GM21786 (cell line): ENCODE measurements at regions not wholly inside any gene's neighbourhood (a gene's known extent, or its start where the extent isn't known, plus 50 kb on each side); places are given as distances from the start of the nearest gene placed in this dataset.
"Not testable (repeated sequence)": the region's sequence is repeated elsewhere in the genome, so short reads cannot be mapped to it uniquely, and the experiment has no call there.

Experiments
- ATAC-seq: cut with Tn5 transposase; IDR thresholded peaks from one replicate; pipeline ENCODE4 v1.9.1; 2021; ENCODE audit not compliant: unreplicated experiment

DNA sequence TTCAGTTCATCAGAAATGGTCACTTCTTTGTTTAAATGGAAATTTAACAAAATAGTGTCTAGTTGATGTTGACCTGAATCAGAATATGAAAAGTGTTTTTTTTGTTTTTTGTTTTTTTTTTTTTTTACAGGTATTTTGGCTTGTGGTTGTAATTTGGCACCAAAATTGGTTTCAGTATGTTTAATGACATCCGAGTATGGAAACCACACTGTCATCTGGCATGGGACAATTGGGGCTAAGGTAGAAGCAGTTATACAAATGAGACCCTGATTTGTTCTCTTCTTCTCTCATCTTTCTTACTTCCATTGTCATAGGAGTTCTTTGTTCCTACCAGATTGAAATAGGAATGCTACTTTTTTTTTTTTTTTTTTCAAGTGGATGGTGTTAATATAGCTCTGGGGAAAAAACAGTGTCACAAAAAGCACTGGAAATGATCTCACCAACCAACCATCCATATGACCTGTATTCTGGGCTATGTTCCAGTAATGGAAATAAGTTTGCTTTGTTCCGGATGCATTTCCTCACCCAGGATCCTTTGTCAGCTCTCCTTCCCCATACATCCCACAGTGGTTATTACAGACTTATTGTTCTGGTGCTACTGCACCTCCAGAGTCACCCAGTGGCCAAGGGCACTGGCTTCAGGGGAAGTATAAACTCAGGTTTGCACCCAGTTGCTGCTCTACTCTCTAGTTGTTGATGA is 95.8 kb downstream of the ATXN3L start:
- ATAC-seq: no peak

DNA sequence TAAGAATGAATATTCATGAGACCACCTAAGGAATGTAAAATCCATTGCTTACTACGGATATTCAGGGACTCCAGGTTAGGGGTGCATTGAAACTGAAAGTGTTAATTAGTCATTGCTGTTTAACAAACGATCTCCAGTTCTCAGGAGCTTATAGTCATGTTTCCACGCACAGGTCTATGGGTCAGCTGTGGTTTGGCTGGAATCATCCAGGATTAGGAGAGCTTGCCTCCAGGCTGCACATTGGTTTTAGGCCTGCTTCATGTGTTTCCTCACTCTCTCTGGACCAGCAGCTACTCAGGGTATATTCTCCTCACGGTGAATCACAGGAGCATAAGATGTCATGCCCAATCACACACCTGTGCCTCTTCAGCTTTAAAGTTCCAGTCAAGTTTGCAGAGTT is 98.9 kb downstream of the ATXN3L start:
- no peak for ATAC-seq

DNA sequence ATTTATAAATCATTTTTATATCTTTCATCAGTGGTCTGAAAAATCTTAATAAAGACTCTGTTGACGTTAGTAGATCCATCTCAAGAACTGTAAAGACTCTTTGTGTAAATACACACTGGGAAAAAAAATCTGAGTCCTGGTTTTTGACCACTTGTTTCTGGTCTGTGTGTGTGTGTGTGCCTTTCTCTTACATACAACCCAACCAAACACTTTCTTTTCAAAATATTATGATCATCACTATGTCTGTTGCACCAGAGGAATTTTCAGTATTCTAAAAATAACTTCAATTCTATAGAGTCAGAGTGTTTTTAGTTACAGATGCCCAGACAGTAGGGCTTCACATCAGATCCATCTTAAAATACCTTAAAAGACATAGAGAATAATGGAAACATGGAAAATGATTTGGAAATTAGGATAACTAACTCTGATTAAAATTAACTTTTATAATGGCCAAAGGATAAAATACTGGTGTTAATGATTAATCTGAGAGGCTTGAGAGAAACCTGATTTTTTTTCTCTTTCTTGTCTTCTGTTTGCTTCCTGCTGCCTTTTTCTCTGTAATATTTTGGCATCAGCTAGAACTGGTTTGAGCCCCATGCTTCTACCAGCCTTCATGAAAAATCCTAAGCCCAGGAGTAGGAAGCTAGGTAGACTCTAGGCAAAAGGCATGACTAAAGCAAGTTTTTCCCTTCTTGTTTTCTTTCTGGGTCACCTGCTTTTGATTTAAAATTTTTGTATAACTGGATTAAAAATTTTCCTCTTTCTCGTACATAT is 99.7 kb downstream of the ATXN3L start:
- ATAC-seq: no peak

DNA sequence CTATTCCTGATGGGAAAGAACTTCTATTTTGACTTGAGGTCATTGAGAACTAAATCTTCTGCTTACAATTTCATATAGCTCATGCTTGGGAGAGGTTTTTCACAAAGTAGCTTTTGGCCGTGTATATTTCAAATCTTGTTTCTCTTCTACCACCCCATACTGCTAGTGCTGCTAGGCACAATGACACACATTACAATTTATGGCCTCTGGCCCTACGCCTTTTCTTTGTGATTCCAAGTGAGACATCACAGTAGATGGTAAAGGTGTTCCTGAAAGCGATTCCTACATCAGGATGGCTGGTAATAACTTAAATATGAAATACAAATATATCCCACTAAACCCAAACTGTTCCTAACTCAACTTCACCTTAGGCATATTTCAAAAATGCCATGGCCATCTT is 101.1 kb downstream of the ATXN3L start:
- no peak for ATAC-seq

DNA sequence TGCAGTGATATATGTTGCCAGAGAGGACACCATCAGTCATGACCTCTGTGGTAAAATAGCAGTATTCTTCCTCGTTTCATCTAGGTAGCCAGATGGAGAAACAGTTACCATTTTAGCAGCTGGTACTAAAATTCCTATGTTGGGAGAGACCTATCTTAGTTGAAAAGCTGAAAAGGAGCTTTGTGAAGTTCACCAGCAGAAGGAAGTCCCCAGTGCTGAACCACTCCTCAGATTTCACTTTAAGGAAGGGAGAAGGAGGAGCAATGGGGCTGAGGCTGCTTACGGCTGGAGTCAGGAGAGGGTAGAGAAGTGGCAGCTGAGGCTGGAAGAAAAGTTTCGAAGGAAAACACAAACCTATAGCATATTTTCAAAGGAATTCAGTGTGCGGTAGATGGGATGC is 103.7 kb downstream of the ATXN3L start:
- ATAC-seq: no peak

DNA sequence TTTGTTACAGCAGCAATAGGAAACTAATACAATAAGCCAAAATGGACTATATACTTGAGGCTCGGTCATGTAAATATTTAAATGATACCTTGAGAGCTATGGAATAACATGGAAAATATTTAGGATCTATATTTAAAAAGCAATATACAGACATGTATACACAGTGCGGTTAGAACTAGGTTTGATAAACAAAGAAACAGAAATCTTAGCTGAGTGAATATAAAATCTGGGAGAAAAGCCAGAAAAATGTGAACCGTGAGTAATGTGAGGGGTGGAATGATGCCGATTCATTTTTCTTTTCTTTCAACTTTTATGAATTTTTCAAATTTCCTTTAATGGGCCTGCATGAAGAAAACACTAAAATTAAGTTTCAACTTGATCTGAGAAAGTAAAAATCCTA is 104.1 kb downstream of the ATXN3L start:
- ATAC-seq: no peak

DNA sequence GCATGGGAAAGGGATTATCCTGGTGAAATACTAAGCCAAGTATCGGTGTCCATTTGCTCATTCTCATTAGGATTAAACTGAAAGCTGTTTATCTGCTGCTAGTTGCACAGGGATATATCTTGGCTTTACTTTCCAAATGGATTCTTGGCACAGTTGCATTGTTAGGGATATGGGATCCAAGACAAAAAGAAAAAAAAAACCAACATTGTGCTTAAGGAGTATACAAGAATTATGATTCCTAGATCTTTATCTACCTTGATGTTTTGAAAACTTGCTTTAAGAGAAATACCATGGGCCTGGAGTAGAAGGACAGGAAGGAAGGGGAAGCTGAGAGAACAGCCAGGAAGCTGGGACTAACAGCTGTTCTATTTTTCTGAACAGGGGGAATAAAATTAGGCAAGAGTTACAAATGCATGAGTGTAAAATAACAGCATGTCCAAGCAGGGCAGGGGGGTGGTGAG is 107.6 kb downstream of the ATXN3L start:
- ATAC-seq: no peak

DNA sequence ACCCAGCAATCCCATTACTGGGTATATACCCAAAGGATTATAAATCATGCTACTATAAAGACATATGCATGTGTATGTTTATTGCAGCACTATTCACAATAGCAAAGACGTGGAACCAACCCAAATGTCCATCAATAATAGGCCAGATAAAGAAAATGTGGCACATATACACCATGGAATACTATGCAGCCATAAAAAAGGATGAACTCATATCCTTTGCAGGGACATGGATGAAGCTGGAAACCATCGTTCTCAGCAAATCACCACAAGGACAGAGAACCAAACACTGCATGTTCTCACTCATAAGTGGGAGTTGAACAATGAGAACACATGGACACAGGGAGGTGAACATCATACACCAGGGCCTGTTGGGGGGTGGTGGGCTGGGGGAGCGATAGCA is 109.7 kb downstream of the ATXN3L start:
- ATAC-seq: not testable (repeated sequence)

DNA sequence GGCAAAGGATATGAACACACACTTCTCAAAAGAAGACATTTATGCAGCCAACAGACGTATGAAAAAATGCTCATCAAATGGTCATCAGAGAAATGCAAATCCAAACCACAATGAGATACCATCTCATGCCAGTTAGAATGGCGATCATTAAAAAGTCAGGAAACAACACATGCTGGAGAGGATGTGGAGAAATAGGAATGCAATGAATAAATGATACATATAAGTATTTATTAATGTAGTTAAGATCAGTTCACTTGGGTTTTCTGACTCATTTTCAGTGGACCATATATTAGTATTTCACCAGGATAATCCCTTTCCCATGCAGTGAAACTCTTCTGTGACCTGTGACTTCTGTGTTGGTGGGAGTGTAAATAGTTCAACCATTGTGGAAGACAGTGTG is 110.1 kb downstream of the ATXN3L start:
- ATAC-seq: not testable (repeated sequence)

DNA sequence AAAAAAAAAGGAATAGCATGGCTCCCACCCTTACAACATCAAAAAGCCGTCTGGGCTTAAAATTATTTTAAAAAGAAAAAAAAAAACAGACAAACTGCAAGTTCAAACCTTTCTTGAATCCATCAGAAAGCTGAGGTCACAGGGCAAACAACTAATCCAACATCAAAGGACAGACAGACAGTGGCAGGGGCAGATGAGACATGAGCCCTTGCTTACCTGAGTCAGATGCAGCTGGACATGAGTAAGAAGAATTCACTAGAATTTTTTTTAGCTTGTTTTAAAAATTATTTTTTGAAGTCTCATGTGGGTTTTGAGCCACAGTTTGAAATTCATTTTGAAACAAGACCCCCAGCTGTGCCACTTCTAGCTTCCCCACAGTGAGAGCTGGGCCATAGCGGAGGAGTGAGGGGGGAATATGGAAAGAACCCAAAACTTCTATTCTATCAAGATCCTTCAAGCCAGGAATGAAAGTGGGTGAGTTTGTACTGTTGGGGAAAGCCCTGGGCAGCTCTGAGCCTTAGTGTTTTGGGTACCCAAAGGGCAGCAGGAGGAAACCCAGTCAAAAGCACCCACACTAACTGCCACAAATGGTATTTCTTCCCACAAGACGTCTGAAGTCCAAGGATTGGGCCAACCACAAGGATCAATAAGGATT is 111.4 kb downstream of the ATXN3L start:
- ATAC-seq: no peak

DNA sequence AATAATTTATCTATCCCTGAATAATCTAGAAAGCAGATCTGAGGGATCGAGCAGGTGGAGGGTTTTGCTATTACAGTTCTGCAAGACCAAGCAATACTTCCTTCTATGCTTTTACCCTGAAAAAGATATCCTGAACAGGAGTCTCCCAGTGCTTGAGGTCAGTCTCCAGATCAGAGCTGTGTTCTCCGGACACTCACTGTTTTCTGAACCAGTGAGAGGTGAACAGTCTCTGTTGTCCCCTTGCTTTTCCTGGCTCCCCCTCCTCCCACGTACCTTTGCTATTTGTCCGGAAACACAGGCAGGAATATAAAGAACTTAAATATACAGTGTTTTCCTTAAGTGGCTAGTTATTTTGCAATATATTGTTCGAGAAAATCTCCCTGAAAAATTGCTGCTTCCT is 116.6 kb downstream of the ATXN3L start:
- no peak for ATAC-seq

DNA sequence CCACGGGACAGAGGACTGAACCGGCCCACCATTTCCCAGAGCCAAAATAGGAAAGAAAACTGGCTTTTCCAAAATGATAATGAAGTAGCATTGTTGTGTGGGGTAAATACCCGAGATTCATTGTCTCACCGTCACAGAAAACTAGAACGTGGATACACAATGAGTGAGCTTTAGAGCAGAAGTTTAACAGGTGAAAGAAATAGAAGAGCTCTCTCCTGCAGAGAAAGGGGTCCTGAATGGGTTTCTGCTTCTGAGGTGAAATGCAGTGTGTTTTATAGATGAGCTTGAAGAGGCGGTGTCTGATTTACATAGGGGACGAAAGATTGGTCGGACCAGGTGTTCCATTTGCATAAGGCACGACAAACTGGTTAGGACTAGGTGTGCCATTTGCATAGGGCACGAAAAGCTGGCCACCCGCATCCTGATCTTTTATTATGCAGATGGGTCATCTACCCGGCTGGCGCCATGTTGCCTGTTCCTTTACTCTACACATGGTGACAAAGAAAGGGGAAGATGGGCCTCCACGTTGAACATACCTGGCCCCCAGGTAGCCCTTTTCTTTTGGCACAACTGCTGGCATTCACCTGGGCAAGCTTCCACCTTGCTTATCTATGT is 118.1 kb downstream of the ATXN3L start:
- no peak for ATAC-seq

DNA sequence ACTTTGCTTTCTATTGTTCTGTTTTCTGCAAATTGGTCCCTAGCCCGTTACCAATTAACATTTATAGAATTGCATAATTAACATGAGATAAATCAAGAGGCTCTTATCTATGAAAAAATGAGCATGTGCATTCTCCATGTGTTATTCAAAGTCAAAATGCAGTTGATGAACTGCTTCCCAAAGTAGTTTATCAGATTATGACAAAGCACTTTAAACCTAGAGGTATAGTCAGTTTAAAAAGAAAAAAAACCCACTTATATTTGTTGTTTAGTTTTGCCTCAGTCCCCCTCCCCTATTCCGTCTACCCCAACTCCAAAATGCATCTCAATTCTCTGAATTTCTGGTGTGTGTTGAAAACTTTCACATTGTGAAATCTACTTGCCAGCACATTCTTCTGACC is 119.5 kb downstream of the ATXN3L start:
- ATAC-seq: no peak

DNA sequence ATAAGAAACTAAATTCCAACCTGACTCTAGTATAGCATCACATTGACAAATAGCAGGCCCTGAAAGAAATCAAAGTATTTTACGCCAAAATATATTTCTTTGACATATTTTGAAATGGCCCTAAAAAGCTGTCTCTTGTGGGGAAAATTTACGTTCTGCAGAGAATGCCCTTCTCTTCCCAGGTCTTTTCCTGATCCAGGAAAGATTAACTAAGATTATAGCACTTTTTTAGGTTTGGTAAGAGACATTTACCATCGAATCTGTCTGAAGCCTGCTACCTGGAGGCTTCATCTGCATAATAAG is 121.1 kb downstream of the ATXN3L start:
- ATAC-seq: no peak

DNA sequence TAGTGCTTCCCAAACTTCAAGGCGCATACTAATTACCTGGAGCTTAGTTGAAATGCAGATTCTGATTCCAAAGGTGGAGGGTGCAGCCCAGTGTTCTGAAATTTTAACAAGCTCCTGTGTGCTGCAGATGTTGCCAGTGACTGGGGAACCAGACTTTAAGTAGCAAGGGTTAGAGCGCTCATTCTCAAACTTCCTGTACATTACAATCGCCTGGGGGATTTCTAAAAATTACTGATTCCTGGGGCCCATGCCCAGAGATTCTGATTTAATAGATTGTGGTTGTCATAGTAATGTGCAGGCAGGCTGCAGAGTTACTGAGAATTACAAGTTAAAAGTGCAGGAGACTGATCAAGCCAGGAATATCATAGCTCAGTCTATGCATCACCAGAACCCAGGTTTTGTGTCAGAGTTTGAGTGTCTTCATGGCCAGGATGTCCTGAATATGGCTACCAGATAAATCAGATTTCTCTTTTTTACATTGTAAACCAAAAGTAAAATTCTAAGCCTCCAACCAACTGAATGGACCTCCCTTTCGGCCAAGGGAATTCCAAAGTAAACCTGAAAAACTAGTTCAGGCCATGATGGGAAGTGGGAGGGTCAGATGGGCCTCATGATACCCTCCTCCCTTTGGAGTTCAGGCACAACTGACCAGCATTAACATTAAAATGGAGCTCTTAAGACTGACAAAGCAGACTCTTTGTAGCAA is 121.6 kb downstream of the ATXN3L start:
- no peak for ATAC-seq

DNA sequence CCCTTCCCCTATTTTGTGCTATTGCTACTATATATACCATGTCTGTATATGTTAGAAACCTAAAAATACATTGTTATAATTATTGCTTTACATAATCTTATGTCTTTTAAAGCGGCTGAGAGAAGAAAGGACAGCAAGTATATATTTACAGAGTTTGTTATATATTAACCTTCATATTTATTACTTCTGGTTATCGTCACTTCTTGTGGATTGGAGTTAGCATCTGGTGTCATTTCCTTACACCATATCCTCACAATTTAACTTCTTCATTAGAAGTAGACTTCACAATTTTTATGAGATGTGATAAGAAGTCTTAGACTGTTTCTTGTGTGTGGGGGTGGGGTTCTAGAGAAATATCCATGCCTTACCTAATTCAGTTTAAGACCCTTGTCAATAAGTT is 123.1 kb downstream of the ATXN3L start:
- no peak for ATAC-seq

DNA sequence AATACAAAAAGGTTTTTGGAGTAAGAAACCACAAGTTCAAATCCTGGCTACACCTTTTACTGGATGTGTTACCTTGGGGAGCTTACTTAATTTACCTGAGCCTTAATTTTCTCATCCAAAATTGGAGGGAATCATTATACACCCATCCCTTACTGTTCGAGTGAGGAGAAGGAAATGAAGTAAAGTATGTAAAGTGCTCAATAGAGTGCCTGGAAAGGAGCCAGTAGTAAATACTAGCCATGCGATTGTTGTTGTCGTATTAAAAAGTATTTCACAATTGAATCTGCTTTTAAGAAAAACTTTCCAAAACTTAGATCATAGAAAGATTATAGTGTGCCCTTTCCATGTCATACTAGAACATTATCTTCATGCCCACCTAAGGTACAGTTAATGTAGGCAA is 124.5 kb downstream of the ATXN3L start:
- no peak for ATAC-seq

DNA sequence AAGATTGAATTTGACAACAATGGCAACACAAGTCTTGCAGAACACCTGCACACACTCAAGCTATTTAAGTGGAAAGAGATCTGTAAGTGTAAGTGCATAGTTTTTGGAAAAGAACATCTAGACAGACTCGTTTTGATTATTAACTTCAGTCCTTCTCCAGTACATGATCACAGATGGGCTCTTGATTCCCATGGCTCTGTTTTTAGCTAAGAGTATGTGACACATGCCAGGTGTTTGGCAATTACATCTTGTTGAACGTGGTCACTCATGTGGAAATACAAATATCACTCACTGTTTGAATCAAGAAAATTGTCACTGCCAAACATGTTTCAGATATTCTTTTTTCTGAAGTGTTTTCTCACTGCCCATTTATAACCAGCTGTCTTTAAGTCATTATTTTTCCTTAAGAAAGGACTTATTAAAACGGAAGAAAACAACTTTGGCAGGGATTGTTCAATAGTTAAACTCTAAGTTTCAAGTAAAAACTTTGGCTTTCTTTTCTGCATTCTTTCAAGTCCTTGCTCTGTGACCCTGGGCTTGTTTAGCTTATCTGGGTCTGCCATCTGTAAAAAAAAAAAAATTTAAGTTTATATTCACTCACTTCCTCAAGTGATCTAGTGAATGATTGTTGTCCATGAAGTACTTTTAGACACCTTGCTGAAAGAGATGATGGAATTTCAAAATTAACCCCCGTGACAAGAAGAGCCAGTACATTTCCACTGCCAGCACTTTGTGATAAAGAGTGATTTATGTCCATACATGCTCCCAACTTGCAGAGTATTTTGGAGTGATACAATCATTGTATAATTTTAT is 125.4 kb downstream of the ATXN3L start:
- no peak for ATAC-seq

DNA sequence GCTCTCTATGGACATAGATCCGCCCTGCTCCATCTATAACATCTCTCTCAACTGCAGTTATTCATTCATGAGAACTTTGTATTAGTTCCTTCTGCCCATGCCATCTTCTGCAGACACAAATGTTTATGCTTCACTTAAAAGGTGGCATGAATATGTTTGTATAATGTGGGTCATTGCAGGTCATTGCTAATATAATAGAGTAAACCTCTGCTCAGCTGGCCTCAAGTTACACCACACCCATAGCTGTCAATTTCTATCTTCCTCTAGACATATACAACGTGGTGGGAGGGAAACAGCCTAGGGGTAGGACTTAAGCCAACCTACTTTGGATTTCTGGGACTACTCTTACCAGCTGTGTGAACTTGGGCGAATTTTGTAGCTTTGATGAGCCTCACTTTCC is 129.8 kb downstream of the ATXN3L start:
- ATAC-seq: no peak

DNA sequence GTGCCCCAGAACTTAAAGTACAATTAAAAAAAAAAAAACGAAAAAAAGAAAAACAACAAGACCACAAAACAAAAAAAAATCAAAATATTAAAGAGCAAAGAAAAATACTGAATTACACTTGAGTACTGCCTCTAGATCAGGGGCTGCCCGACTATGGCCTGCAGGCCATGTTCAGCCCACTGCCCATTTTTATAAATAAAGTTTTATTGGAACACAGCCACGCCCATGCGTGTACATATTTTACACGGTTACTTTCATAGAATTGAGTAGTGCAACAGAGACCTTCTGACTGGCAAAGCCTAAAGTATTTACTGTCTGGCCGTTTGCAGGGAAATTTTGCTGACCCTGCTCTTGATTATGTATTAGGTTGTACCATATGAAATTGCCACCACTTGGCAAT is 130.5 kb downstream of the ATXN3L start:
- ATAC-seq: no peak
